HEK293 (cell line): ENCODE measurements at regions not wholly inside any gene's neighbourhood (a gene's known extent, or its start where the extent isn't known, plus 50 kb on each side); places are given as distances from the start of the nearest gene placed in this dataset.

Source experiments
- GLIS2 ChIP-seq: fragments of 450-650 bp; formaldehyde crosslinking; IDR thresholded peaks from 2 replicates; pipeline ENCODE4 v1.5.1; 2016; ENCODE audit warnings: missing biosample characterization, missing genetic modification characterization
- KLF16 ChIP-seq: fragments of 450-650 bp; formaldehyde crosslinking; IDR thresholded peaks from 2 replicates; pipeline ENCODE4 v1.5.1; 2017; ENCODE audit warnings: missing biosample characterization, missing genetic modification characterization
- MYNN ChIP-seq: fragments of 450-650 bp; formaldehyde crosslinking; IDR thresholded peaks from 2 replicates; pipeline ENCODE4 v1.5.1; 2016; ENCODE audit warnings: missing biosample characterization, missing genetic modification characterization, borderline replicate concordance
- SP2 ChIP-seq: fragments of 450-650 bp; formaldehyde crosslinking; IDR thresholded peaks from 2 replicates; pipeline ENCODE4 v1.5.1; 2016; ENCODE audit warnings: missing biosample characterization, missing genetic modification characterization
- ZBTB17 ChIP-seq: fragments of 450-650 bp; formaldehyde crosslinking; IDR thresholded peaks from 2 replicates; pipeline ENCODE4 v1.5.1; 2016; ENCODE audit warnings: missing biosample characterization, missing genetic modification characterization
- ZNF114 ChIP-seq: fragments of 450-650 bp; formaldehyde crosslinking; IDR thresholded peaks from 2 replicates; pipeline ENCODE4 v1.5.0; 2017; ENCODE audit warnings: missing biosample characterization, missing genetic modification characterization
- ZNF121 ChIP-seq: fragments of 450-650 bp; formaldehyde crosslinking; IDR thresholded peaks from 2 replicates; pipeline ENCODE4 v1.5.1; 2016; ENCODE audit warnings: missing biosample characterization, missing genetic modification characterization
- ZNF302 ChIP-seq: fragments of 450-650 bp; formaldehyde crosslinking; IDR thresholded peaks from 2 replicates; pipeline ENCODE4 v1.5.1; 2016; ENCODE audit warnings: missing biosample characterization, missing genetic modification characterization, low read depth
- ZNF311 ChIP-seq: fragments of 450-650 bp; formaldehyde crosslinking; IDR thresholded peaks from 2 replicates; pipeline ENCODE4 v1.5.1; 2017; ENCODE audit warnings: missing biosample characterization, missing genetic modification characterization, borderline replicate concordance
- ZNF341 ChIP-seq: fragments of 450-650 bp; formaldehyde crosslinking; IDR thresholded peaks from 2 replicates; pipeline ENCODE4; 2016; ENCODE audit warnings: low read depth, missing biosample characterization, missing genetic modification characterization
- TF ChIP-seq, protein P1 (sequence below): fragments of 450-650 bp; formaldehyde crosslinking; IDR thresholded peaks from 2 replicates; pipeline ENCODE4 v1.5.1; 2016; ENCODE audit warnings: missing biosample characterization, missing genetic modification characterization
- TF ChIP-seq, protein P2 (sequence below): fragments of 450-650 bp; formaldehyde crosslinking; IDR thresholded peaks from 2 replicates; pipeline ENCODE4 v1.5.1; 2016; ENCODE audit warnings: missing biosample characterization, missing genetic modification characterization, borderline replicate concordance

DNA sequence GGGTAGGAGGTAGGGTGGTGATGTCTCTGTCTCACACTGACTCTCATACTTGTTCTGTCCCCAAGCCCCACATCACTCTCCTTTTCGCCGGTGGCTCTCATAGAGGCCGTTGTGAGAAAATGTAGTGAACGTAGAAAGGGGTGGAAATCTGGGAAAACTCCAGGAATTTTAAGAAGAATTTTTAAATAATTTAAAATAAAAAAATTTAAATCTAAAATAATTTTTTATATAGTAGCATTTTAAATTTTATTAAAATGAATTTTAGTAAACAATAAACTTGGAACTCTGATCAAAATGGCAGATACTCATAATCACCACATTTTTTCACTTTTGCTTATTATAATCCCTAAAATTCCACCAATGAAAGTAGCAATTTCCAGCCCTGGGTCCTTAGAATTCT, 473.6 kb upstream of the ZFHX3 start:
- no peak for TF ChIP-seq GLIS2 (tag by site-specific recombination)
- no peak for TF ChIP-seq ZNF121 (tag by site-specific recombination)
- TF ChIP-seq, protein P1, sequence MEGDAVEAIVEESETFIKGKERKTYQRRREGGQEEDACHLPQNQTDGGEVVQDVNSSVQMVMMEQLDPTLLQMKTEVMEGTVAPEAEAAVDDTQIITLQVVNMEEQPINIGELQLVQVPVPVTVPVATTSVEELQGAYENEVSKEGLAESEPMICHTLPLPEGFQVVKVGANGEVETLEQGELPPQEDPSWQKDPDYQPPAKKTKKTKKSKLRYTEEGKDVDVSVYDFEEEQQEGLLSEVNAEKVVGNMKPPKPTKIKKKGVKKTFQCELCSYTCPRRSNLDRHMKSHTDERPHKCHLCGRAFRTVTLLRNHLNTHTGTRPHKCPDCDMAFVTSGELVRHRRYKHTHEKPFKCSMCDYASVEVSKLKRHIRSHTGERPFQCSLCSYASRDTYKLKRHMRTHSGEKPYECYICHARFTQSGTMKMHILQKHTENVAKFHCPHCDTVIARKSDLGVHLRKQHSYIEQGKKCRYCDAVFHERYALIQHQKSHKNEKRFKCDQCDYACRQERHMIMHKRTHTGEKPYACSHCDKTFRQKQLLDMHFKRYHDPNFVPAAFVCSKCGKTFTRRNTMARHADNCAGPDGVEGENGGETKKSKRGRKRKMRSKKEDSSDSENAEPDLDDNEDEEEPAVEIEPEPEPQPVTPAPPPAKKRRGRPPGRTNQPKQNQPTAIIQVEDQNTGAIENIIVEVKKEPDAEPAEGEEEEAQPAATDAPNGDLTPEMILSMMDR (tag by site-specific recombination), result no peak
- no peak for TF ChIP-seq MYNN (tag by site-specific recombination)
- TF ChIP-seq, protein P2, sequence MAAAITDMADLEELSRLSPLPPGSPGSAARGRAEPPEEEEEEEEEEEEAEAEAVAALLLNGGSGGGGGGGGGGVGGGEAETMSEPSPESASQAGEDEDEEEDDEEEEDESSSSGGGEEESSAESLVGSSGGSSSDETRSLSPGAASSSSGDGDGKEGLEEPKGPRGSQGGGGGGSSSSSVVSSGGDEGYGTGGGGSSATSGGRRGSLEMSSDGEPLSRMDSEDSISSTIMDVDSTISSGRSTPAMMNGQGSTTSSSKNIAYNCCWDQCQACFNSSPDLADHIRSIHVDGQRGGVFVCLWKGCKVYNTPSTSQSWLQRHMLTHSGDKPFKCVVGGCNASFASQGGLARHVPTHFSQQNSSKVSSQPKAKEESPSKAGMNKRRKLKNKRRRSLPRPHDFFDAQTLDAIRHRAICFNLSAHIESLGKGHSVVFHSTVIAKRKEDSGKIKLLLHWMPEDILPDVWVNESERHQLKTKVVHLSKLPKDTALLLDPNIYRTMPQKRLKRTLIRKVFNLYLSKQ (tag by site-specific recombination), result no peak
- no peak for TF ChIP-seq ZNF311 (tag by site-specific recombination)
- no peak for TF ChIP-seq ZNF302 (tag by site-specific recombination)
- TF ChIP-seq ZBTB17, result no peak
- TF ChIP-seq ZNF114 (tag by site-specific recombination), result no peak
- TF ChIP-seq ZNF341, result no peak
- no peak for TF ChIP-seq KLF16 (tag by site-specific recombination)
- TF ChIP-seq SP2 (tag by site-specific recombination), result no peak
